ENCODE measurements at regions not wholly inside any gene's neighbourhood (a gene's known extent, or its start where the extent isn't known, plus 50 kb on each side); places are given as distances from the start of the nearest gene placed in this dataset.

GRCh38 chr11:23359297-23359696 lies 499.0 kb upstream of the CCDC179 start:
- TF ChIP-seq POLR2AphosphoS5 (IDR thresholded peaks at IDR 0.05) (no peak), EP300 (IDR thresholded peaks at IDR 0.05) (no peak), CTCF (IDR thresholded peaks at IDR 0.05) (no peak), POLR2A (IDR thresholded peaks at IDR 0.05) (no peak)

All from suprapubic skin (tissue), 4 donors.